Stimulated activated CD4-positive, alpha-beta T cell treated with anti-CD3 and anti-CD28 coated beads, Interleukin-1b, Interleukin-23, amount 100 ng/mL, for 4 hours (primary cell): ENCODE measurements at regions not wholly inside any gene's neighbourhood (a gene's known extent, or its start where the extent isn't known, plus 50 kb on each side); places are given as distances from the start of the nearest gene placed in this dataset.

Experiments used
- DNase-seq, 2 donors: peaks; one replicate each; pipeline ENCODE4 v3.0.0-alpha.2; 2020; ENCODE audit warnings: low read depth in 2 of 2

GRCh38 chr14:38770251-38770650 is 332.8 kb downstream of the SEC23A start:
- DNase-seq, result no peak

GRCh38 chr14:38762845-38763244 is 340.2 kb downstream of the SEC23A start:
- no peak for DNase-seq

GRCh38 chr14:38762426-38762825 is 340.6 kb downstream of the SEC23A start:
- no peak for DNase-seq

GRCh38 chr14:38761033-38761432 is 342.0 kb downstream of the SEC23A start:
- DNase-seq, result no peak

- no peak for DNase-seq
Observed at GRCh38 chr14:38758661-38759060, 344.4 kb downstream of the SEC23A start.

GRCh38 chr14:38755036-38755435 is 348.0 kb downstream of the SEC23A start:
- no peak for DNase-seq

- DNase-seq, result no peak
Observed at GRCh38 chr14:38752750-38753149, 350.3 kb downstream of the SEC23A start.

GRCh38 chr14:38752341-38752740 is 350.7 kb downstream of the SEC23A start:
- DNase-seq, result no peak

GRCh38 chr14:38751459-38751858 is 351.6 kb downstream of the SEC23A start:
- DNase-seq, result no peak

GRCh38 chr14:38749936-38750335 is 353.1 kb downstream of the SEC23A start:
- DNase-seq, result no peak

- no peak for DNase-seq
Observed at GRCh38 chr14:38745861-38746260, 357.2 kb downstream of the SEC23A start.

- DNase-seq, result no peak
Observed at GRCh38 chr14:38743966-38744584, 359.0 kb downstream of the SEC23A start.

- DNase-seq, result no peak
Observed at GRCh38 chr14:38737686-38738407, 365.2 kb downstream of the SEC23A start.

GRCh38 chr14:38735005-38735404 is 368.0 kb downstream of the SEC23A start:
- no peak for DNase-seq

GRCh38 chr14:38731962-38732361 is 371.1 kb downstream of the SEC23A start:
- DNase-seq, result no peak

GRCh38 chr14:38730420-38730819 is 372.6 kb downstream of the SEC23A start:
- DNase-seq, result no peak

GRCh38 chr14:38727731-38728130 is 375.3 kb downstream of the SEC23A start:
- no peak for DNase-seq

GRCh38 chr14:38724621-38725020 is 378.4 kb downstream of the SEC23A start:
- DNase-seq, result no peak

GRCh38 chr14:38723959-38724358 is 379.1 kb downstream of the SEC23A start:
- no peak for DNase-seq

GRCh38 chr14:38723277-38723676 is 379.8 kb downstream of the SEC23A start:
- DNase-seq, result no peak

GRCh38 chr14:38721822-38722431 is 381.1 kb downstream of the SEC23A start:
- peak in 1 of 2 donors; percentile 1 for DNase-seq

GRCh38 chr14:38718519-38718918 is 384.5 kb downstream of the SEC23A start:
- DNase-seq, result no peak

GRCh38 chr14:38716926-38717325 is 386.1 kb downstream of the SEC23A start:
- no peak for DNase-seq
